GM06990 (cell line): ENCODE measurements at regions not wholly inside any gene's neighbourhood (a gene's known extent, or its start where the extent isn't known, plus 50 kb on each side); places are given as distances from the start of the nearest gene placed in this dataset.

Experiments used
- DNase-seq: peaks from one replicate; pipeline ENCODE4 v3.0.0-alpha.2; 2011; ENCODE audit not compliant: insufficient read length; ENCODE audit errors: extremely low read depth
- H3K27me3 ChIP-seq: replicated peaks from 2 replicates; pipeline ENCODE4 v1.6.0; 2011; ENCODE audit warnings: low read length; ENCODE audit not compliant: control insufficient read depth, insufficient read depth
- H3K36me3 ChIP-seq: 2 replicates; pipeline ENCODE4 v1.5.1; 2011; ENCODE audit warnings: low read length; ENCODE audit not compliant: control insufficient read depth, insufficient read depth
- H3K4me3 ChIP-seq: replicated peaks from 2 replicates; pipeline ENCODE4 v1.5.1; 2011; ENCODE audit warnings: low read depth, mild to moderate bottlenecking, control low read depth, low read length
- CTCF ChIP-seq: IDR thresholded peaks from 2 replicates; pipeline ENCODE4 v1.5.1; 2011; ENCODE audit warnings: low read length, control low read depth, mild to moderate bottlenecking, inconsistent platforms; ENCODE audit not compliant: insufficient read depth, poor library complexity, severe bottlenecking

GRCh38 chr9:28610339-28610738 is 1037.1 kb upstream of the C9orf72 start:
- Histone ChIP-seq H3K27me3 (no peaks in the 10 kb centered on the region), H3K36me3 (no peaks in the 10 kb centered on the region), H3K4me3 (no peak overlapping the region)
- no peak for DNase-seq
- TF ChIP-seq CTCF = no peak

- Histone ChIP-seq H3K27me3 (no peaks in the 10 kb centered on the region), H3K4me3 (no peak overlapping the region), H3K36me3 (no peaks in the 10 kb centered on the region)
- no peak for DNase-seq
- TF ChIP-seq CTCF = no peak
Observed at GRCh38 chr9:28616310-28616709, 1043.0 kb upstream of the C9orf72 start.

- Histone ChIP-seq H3K36me3 (no peaks in the 10 kb centered on the region), H3K27me3 (no peaks in the 10 kb centered on the region), H3K4me3 (no peak overlapping the region)
- no peak for DNase-seq
- no peak for TF ChIP-seq CTCF
Observed at GRCh38 chr9:28620011-28620410, 1046.7 kb upstream of the C9orf72 start.

GRCh38 chr9:28620661-28621060 is 1047.4 kb upstream of the C9orf72 start:
- Histone ChIP-seq H3K4me3 (no peak overlapping the region), H3K27me3 (no peaks in the 10 kb centered on the region), H3K36me3 (no peaks in the 10 kb centered on the region)
- DNase-seq = no peak
- TF ChIP-seq CTCF = no peak

GRCh38 chr9:28624771-28625170 is 1051.5 kb upstream of the C9orf72 start:
- Histone ChIP-seq H3K4me3 (no peak overlapping the region), H3K27me3 (no peaks in the 10 kb centered on the region), H3K36me3 (no peaks in the 10 kb centered on the region)
- no peak for DNase-seq
- no peak for TF ChIP-seq CTCF

GRCh38 chr9:28628031-28628430 is 1054.8 kb upstream of the C9orf72 start:
- Histone ChIP-seq H3K36me3 (no peaks in the 10 kb centered on the region), H3K4me3 (no peak overlapping the region), H3K27me3 (no peaks in the 10 kb centered on the region)
- TF ChIP-seq CTCF = no peak
- no peak for DNase-seq
